Eye (tissue), 1 donor: ENCODE measurements at regions not wholly inside any gene's neighbourhood (a gene's known extent, or its start where the extent isn't known, plus 50 kb on each side); places are given as distances from the start of the nearest gene placed in this dataset.

Experiments used
- DNase-seq: peaks from one replicate; pipeline ENCODE4 v3.0.0-alpha.2; 2015

DNA sequence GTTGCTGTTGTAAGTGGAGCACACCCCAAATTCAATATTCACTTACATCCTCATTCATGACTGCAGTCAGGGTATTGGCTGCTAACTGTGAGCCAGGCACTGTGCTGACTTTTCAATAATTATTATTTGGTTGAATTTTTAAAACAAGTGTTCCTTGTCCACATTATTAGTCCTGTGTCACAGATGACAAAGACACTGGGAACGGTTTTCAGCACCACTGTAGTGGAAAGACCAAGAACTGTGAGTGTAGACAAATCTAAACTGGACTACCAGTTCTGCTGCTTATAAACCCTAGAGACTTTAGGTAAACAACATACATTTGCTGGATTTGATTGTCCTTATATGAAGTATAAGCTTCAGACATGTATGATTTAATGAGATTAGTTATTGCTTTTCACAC lies 197.7 kb upstream of the ROBO2 start:
- no peak for DNase-seq

DNA sequence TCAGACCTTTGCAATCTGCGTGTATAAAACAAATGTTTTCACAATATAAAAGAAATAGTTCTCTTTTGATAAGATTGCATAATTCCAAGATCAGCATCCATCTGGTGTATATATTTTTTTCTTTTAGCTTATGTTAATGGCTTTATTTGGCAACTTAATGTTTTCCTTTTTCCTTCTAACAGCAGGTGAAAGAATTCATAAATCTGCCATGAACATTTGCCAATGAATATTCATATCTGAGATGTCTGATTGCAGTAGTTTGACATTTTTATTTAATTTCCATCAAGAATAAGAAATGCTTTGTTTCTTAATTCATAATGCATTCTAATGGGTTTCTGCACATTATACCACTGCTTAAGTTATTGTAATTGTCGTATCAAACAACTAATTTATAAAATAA lies 184.4 kb upstream of the ROBO2 start:
- no peak for DNase-seq

- DNase-seq: no peak
Measured at GRCh38 chr3:76859596-76859995, 180.3 kb upstream of the ROBO2 start.

- DNase-seq: no peak
Measured at GRCh38 chr3:76864355-76864754, 175.5 kb upstream of the ROBO2 start.

DNA sequence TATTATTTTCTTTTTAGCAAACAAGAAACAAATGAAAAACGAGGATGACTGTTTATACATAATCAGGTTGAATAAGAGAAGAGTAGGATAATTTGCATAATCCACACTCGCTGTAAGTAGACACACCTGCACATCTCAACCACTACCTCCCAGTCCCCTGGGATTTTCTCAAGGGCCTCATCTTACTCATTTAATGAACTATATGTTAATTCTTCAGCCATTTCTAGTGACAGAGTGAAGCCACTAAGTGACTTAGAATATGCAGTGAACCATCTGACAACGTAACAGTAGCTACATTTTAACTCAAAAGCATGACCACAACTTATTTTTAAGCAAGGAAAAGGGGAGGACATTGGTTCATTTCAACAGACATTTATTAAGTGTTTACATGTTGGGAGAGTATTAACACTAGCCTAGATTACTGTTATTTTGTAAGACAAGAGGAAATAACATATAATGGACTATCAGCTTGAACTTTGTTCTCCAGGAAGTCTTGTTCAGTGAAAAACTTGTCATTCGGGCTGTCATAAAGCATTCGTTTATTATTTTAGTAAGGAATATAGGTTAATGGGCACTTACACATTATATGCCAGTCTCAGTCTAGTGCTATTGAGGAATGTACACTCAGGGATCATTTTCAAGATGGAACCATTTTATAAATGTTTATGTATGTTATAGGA lies 173.0 kb upstream of the ROBO2 start:
- DNase-seq: no peak

GRCh38 chr3:76869726-76870384 lies 170.0 kb upstream of the ROBO2 start:
- no peak for DNase-seq

GRCh38 chr3:76871655-76872054 lies 168.2 kb upstream of the ROBO2 start:
- DNase-seq: no peak

DNA sequence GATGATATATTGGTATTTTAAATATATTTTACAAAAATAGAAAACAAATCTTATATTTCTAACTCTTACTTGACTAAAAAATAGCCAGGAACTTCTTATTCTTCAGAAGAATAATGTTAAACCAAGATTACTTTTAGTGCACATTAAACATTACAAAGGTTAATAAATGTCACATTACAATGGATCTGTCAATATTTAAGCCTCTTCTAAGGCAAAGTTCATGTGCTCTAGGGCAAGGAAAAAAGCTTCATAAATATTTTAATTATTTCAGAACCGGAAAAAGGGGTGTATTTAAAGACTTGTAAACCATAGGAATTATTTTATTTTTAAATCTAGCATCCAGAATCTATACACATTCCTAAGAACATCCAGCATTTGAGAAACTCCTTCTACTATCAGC lies 166.9 kb upstream of the ROBO2 start:
- no peak for DNase-seq

DNA sequence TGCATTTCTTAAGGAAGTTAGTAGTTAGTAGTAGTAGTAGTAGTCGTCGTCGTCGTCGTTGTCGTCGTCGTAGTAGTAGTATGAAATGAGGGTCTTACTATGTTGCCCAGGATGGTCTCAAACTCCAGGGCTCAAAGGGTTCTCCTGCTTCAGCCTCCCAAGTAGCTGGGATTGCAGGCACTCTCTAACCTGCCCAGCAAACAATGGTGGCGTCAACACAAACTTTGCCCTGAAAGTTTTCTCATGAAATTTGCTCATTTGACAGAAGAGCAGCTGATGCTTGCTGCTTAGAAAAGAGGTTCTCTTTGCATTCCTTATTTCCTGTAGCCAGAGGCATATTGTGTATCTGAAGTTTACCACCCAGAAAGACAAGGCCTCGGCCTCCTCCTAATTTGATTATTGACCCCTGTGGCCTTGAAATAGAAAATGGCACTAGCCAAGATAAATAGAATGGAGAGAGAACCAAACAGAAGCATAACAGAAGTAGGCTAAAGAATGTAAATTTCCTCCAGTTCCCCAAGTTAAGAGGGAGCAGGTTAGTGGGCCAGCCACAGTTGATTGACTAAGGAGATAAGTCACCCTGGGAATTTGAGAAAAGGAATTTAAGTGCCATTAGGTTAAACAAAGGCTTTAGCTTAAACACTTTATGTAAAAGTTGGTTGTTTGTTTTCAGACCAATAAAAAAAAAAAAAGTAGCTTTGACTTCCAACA lies 166.2 kb upstream of the ROBO2 start:
- no peak for DNase-seq

DNA sequence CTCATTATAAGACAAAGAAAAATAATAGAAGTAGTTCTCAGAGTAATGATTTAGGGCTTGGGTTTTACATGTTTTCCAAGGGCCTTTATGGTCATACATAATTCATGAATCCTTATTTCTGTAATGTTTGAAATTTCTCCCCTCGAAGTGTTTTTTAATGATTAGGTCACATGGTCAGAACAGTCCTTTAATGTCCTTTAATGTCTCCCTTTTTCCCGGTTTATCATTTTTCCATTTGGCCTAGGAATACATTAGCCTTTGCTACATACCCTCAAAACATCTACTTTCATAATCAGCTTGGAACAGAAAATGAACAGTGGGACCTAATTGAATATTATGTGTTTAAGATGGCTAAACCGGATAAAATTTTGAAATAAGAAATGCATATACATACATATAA lies 159.9 kb upstream of the ROBO2 start:
- DNase-seq: no peak

DNA sequence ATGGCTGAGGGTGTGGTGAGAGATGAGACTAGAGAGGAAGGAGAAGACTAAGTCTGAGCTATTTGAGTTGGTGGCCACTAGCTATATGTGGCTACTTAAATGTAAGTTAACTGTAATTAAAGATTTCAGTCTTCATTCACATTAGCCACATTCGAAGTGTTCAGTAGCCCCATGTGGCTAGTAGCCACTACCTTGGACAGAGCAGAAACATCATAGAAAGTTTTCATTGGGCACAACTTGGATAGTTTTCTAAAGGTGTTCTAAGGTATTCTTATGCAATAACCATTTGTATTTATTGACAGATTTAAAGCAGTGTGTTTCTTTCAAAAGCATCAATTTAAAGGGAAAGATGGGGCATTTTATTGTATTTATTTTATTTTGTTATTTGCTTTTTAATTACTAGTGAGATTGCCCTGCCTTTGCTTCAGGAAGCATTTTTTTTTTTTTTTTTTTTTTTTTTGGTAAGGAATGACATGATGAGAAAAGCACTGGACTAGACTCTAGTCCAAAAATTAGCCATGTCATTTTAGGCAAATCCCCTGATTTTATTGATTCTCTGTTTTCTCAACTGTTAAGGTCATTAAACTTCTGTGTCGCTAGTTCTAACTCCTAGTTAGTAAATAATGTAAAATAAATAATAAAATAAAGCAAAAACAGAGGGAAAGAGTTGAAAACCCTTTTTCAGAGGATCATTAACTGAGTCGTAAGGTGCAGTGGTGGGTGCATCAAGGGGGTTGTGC lies 153.0 kb upstream of the ROBO2 start:
- DNase-seq: no peak

GRCh38 chr3:76888856-76889255 lies 151.0 kb upstream of the ROBO2 start:
- no peak for DNase-seq

GRCh38 chr3:76889911-76890310 lies 150.0 kb upstream of the ROBO2 start:
- no peak for DNase-seq

GRCh38 chr3:76897076-76897475 lies 142.8 kb upstream of the ROBO2 start:
- DNase-seq: no peak

DNA sequence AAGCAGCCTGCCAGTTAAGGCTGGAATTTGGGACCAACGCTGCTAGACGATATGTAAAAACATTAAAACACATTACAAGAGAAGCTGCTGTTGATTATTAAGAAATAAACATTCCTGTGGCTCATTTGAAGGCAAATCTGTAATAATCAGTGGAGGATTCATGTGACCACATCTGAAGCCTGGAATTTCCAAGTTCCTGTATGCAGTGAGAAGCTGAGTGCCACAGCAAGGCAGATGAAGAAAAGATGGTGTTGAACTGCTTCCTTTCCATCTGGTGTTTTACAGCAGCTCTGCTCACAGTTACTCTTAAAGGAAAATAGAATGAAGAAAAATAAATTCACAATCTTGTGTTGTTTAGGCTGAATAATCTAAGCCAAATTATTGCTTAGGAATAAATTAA lies 139.3 kb upstream of the ROBO2 start:
- DNase-seq: no peak

- DNase-seq: no peak
Measured at GRCh38 chr3:76908156-76908555, 131.7 kb upstream of the ROBO2 start.

DNA sequence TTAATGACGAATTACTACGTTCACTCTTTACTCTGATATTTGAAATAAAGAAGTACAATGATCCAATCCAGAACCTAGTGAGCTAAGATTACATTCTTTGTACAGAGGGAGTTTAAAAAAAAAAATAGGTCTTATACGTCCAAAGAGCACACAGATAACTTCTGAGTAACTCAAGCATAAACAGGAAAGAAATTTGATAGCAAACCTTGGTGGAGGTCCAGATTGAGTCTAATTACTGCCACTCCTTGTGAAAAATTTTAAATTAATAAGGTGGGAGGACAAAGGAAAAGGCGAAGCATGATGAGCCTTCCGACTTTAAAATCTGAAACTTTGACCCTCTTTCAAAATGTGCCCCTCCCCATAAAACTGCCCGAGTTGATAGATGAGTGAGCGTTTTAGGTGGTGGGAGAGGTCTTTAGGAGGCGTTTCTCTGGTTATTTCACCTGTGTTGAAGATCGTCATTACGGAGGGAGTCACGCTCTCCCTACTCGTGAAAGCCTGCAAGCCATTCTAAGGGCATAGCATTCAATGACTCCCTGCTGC lies 127.0 kb upstream of the ROBO2 start:
- DNase-seq: no peak

DNA sequence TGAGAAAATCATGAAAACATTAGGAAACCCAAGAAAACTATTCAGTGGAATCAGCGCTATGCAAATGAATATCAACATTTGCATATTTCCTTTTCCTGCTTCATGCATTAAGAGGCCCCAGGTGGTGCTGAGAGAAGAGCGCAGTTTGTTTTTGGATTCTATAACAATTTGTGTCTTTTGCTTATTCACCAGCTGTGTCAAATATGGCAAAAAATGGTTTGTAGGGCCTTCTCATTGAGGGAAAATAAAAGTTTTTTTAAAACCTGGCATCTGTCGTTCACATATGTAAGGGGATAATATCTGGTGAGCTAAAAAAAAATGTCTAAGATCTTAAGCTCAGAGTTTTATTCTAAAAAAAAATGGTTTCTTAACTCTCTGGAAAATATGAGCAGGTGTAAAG lies 122.5 kb upstream of the ROBO2 start:
- DNase-seq: no peak

DNA sequence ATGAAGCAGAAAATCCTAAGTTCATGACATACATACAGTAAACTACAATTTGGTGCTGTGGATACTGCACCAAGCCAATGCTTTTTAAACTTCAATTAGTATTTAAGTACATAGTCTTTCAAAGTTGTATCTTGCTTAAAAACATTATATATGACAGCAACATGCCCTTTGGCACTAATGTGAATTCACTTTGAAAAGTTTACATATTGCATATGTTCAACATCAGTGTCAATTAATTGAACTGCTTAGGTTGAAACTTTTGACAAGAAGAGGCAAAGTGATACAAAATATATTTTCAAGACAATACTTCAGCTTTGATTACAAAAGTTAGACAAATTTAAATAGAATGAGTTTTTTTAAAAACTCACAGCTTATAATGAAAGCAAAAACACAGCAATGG lies 119.4 kb upstream of the ROBO2 start:
- no peak for DNase-seq

DNA sequence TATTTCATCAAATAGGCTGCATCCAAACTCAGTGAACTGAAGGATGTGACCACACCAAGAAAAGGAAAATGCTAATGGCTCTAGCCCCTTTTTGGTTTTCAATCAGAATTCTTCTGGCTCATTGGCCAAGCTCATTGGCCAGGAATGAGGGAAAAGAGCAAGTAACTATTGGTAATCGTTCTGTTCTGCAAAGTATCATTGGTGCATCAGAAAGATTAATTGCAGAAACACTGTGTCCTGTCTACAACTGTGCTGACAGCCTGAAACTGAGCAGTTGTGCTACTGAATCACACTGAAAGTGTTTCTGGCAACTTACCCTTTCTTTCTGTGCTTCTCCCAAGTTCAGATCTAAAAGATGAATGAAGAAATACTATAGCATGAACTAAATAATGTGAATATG lies 116.4 kb upstream of the ROBO2 start:
- no peak for DNase-seq

- DNase-seq: no peak
Measured at GRCh38 chr3:76930712-76931111, 109.2 kb upstream of the ROBO2 start.

DNA sequence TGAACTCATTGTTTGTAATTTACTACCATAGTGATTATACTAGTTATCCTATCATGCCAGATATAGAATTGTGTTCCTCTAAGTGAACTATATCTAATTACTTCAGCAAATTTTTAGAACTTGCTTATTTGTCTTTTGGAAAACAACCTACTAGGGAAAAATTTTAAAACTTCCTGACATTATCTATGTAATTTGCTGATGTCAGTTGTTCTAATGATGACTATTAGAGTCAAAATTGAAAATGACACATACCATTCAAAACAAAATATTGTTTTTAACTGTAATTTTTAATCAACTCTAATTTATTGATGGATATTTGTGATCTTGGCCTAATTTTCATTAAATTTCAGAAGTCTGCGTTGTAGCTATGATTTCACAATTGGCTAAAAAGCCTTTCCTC lies 106.7 kb upstream of the ROBO2 start:
- DNase-seq: no peak

DNA sequence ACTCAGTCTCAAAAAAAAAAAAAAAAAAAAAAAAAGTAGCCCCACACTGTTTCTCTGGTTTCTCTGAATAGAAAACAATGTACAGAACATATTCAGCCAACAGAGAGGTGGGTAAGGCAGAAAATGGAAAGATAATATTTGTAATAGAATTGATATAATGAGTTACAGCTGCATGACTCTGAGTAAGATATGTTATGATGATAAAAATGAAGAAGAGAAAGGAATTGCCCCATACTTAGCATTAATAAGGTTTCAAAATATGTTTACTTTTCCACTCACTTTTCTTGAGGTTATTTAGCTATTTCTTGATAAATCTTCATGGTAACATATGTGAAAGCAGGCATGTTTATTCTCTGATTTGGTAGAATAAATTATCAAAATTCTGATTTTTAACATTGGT lies 100.9 kb upstream of the ROBO2 start:
- DNase-seq: no peak
